ENCODE measurements at regions not wholly inside any gene's neighbourhood (a gene's known extent, or its start where the extent isn't known, plus 50 kb on each side); places are given as distances from the start of the nearest gene placed in this dataset.
"Not testable (repeated sequence)": the region's sequence is repeated elsewhere in the genome, so short reads cannot be mapped to it uniquely, and the experiment has no call there.

DNA sequence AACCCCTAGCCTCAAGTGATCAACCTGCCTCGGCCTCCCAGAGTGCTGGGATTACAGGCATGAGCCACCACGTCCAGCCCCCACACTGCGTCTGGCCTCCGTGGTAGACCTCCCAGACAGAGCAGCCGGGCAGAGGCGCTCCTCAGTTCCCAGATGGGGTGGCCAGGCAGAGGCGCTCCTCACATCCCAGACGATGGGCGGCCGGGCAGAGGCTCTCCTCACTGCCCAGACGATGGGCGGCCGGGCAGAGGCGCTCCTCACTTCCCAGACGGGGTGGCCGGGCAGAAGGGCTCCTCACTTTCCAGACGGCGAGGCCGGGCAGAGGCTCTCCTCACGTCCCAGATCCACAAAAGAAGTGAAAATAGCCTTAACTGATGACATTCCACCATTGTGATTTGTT, 266.6 kb upstream of the FRG2C start:
- TF ChIP-seq, protein P1, sequence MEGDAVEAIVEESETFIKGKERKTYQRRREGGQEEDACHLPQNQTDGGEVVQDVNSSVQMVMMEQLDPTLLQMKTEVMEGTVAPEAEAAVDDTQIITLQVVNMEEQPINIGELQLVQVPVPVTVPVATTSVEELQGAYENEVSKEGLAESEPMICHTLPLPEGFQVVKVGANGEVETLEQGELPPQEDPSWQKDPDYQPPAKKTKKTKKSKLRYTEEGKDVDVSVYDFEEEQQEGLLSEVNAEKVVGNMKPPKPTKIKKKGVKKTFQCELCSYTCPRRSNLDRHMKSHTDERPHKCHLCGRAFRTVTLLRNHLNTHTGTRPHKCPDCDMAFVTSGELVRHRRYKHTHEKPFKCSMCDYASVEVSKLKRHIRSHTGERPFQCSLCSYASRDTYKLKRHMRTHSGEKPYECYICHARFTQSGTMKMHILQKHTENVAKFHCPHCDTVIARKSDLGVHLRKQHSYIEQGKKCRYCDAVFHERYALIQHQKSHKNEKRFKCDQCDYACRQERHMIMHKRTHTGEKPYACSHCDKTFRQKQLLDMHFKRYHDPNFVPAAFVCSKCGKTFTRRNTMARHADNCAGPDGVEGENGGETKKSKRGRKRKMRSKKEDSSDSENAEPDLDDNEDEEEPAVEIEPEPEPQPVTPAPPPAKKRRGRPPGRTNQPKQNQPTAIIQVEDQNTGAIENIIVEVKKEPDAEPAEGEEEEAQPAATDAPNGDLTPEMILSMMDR (IDR thresholded peaks at IDR 0.05): not testable (repeated sequence)
- TF ChIP-seq POLR2AphosphoS5 (IDR thresholded peaks at IDR 0.05): not testable (repeated sequence)

Data from esophagus muscularis mucosa (tissue), 3 donors.